Heart left ventricle (tissue), 16 donors: ENCODE measurements at regions not wholly inside any gene's neighbourhood (a gene's known extent, or its start where the extent isn't known, plus 50 kb on each side); places are given as distances from the start of the nearest gene placed in this dataset.

ENCODE experiments used
- ATAC-seq, 4 donors: fragments of 200-7000 bp; cut with Tn5 transposase; one replicate each; pipeline ENCODE4 v1.9.1; 2020 to 2022; ENCODE audit warnings: moderate library complexity in 4 of 4, mild to moderate bottlenecking in 3 of 4, moderate number of reproducible peaks in 1 of 4
- DNase-seq, 5 donors: peaks; one replicate each; pipeline ENCODE4 v3.0.0-alpha.2; 2020
- H3K27ac ChIP-seq, 12 donors: fragments of 200-600 bp; sonication (generic) in 4 of 12; one replicate each; pipeline versions ENCODE4 v1.5.0 to v1.8.0; 2016 to 2022; ENCODE audit warnings: mild to moderate bottlenecking in 2 of 12
- H3K27me3 ChIP-seq, 9 donors: fragments of 200-600 bp; sonication (generic) in 2 of 9; one replicate each; pipeline versions ENCODE4 v1.5.1 to v1.8.0; 2016 to 2022; ENCODE audit warnings: mild to moderate bottlenecking in 3 of 9
- H3K36me3 ChIP-seq, 9 donors: fragments of 200-600 bp; sonication (generic) in 2 of 9; one replicate each; pipeline versions ENCODE4 v1.5.0 to v1.8.0; 2018 to 2022; ENCODE audit warnings: mild to moderate bottlenecking in 2 of 9
- H3K4me1 ChIP-seq, 12 donors: fragments of 200-600 bp; sonication (generic) in 4 of 12; one replicate each; pipeline versions ENCODE4 v1.5.0 to v1.8.0; 2016 to 2022; ENCODE audit warnings: mild to moderate bottlenecking in 3 of 12
- H3K4me3 ChIP-seq, 12 donors: fragments of 200-600 bp; sonication (generic) in 4 of 12; one replicate each; pipeline versions ENCODE4 v1.5.0 to v1.8.0; 2017 to 2022; ENCODE audit warnings: mild to moderate bottlenecking in 9 of 12, moderate library complexity in 4 of 12
- H3K9me3 ChIP-seq, 12 donors: fragments of 200-600 bp; sonication (generic) in 4 of 12; one replicate each; pipeline versions ENCODE4 v1.5.0 to v1.8.0; 2016 to 2022; ENCODE audit warnings: mild to moderate bottlenecking in 1 of 12
- POLR2A ChIP-seq, 2 donors: fragments of 450-650 bp; IDR thresholded peaks; one replicate each; pipeline ENCODE4 v1.6.1; 2017; ENCODE audit warnings: antibody characterized with exemption in 2 of 2, mild to moderate bottlenecking in 2 of 2, moderate library complexity in 2 of 2
- WGBS, 4 donors: extraction: QIAGEN DNeasy Blood & Tissue Kit in 2 of 4; methylation state at CpG; one replicate each; pipeline versions ENCODE4 v1.1.5 to v1.1.7; 2013 to 2018; 5-methylcytosine and 5-hydroxymethylcytosine counted together
- intact Hi-C, 10 donors: fragments of 100-400 bp; cut with DNase I; formaldehyde crosslinking; loops; one replicate each; pipeline versions ENCODE4 v1.11.1 to v1.14.2; 2022
- TF ChIP-seq, protein P1 (sequence below), 12 donors: fragments of 200-600 bp; sonication (generic) in 4 of 12; IDR thresholded peaks; one replicate each; pipeline versions ENCODE4 v1.5.0 to v1.8.0; 2018 to 2022; ENCODE audit warnings: antibody characterized with exemption in 12 of 12, mild to moderate bottlenecking in 5 of 12
- donor health status: ischemic (EF 13 %, LVEDD 7.1; RV severe dilation, severe dysfunction).
- donor health status: healthy with polysubstance abuse.
- donor health status: DM: no; HTN: yes; CAD: no.
- donor health status: DM: no; HTN: no; CAD: no.
- donor health status: ischemic (EF 25% LVEDD 6.9; RV normal size, moderate dysfunction).
- donor health status: ischemic (EF 25% LVEDD 5.7; RV mildly dilated, moderate dysfunction).
- donor health status: healthy.
- donor health status: DM: yes; HTN: yes; CAD: no.
- donor health status: ischemic (EF 35%, LVEDD 5.7; RV mildly dilated, moderate dysfunction).
- donor health status: nonischemic (EF 11% LVEDD 7.7; RV severe dilation, severe dysfunction).
- donor health status: DM: yes; HTN: yes; CAD: no.
- donor health status: PGD.
- donor health status: ischemic (EF 29% LVEDD 5.4; RV normal size, mild dysfunction).
- donor health status: nonischemic (EF 23%, LVEDD 6.1; RV moderate dilation, normal function).

GRCh38 chr6:63451238-63451637, 121.0 kb upstream of the LOC128125822 start:
- DNase-seq: no peak
- H3K4me3 ChIP-seq: no peak overlapping the region
- peaks cover 0 to 9% (median 0%) of the 10 kb centered on the region in 12 donors for H3K4me1 ChIP-seq
- no peaks in the 10 kb centered on the region for H3K27me3 ChIP-seq
- TF ChIP-seq, protein P1, sequence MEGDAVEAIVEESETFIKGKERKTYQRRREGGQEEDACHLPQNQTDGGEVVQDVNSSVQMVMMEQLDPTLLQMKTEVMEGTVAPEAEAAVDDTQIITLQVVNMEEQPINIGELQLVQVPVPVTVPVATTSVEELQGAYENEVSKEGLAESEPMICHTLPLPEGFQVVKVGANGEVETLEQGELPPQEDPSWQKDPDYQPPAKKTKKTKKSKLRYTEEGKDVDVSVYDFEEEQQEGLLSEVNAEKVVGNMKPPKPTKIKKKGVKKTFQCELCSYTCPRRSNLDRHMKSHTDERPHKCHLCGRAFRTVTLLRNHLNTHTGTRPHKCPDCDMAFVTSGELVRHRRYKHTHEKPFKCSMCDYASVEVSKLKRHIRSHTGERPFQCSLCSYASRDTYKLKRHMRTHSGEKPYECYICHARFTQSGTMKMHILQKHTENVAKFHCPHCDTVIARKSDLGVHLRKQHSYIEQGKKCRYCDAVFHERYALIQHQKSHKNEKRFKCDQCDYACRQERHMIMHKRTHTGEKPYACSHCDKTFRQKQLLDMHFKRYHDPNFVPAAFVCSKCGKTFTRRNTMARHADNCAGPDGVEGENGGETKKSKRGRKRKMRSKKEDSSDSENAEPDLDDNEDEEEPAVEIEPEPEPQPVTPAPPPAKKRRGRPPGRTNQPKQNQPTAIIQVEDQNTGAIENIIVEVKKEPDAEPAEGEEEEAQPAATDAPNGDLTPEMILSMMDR (IDR thresholded peaks at IDR 0.05): no peak
- TF ChIP-seq POLR2A (IDR thresholded peaks at IDR 0.05): no peak
- peaks cover 0 to 5% (median 0%) of the 10 kb centered on the region in 12 donors for H3K9me3 ChIP-seq
- intact Hi-C loops: no loop called here
- H3K27ac ChIP-seq: no peak overlapping the region
- H3K36me3 ChIP-seq: no peaks in the 10 kb centered on the region
- ATAC-seq: no peak

DNA sequence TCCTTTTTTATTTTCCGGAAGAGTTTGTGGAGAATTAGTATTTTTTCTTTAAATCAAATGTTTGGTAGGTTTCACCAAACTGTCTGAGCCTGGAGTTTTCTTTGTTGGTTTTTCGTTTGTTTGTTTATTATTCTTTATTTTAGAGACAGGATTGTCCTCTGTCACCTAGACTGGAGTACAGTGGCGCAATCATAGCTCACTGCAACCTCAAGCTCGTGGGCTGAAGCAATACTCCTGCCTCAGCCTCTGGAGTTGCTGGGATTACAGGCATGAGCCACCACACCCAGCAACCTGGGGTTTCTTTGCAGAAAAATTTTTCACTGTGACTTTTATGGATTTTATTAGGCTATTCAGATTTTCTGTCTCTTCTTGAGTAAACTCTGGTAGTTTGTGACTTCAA, 120.2 kb upstream of the LOC128125822 start:
- no peak overlapping the region for H3K27ac ChIP-seq
- intact Hi-C loops: no loop called here
- H3K4me3 ChIP-seq: no peak overlapping the region
- ATAC-seq: no peak
- 66 to 70% (median 68%) methylated on average over 4 of the region's 4 CpGs for WGBS, 4 donors
- no peaks in the 10 kb centered on the region for H3K36me3 ChIP-seq
- DNase-seq: no peak
- H3K4me1 ChIP-seq: peaks cover 0 to 9% (median 0%) of the 10 kb centered on the region in 12 donors
- TF ChIP-seq POLR2A (IDR thresholded peaks at IDR 0.05): no peak
- TF ChIP-seq, protein P1 (IDR thresholded peaks at IDR 0.05): no peak
- H3K27me3 ChIP-seq: no peaks in the 10 kb centered on the region
- H3K9me3 ChIP-seq: peaks cover 0 to 5% (median 0%) of the 10 kb centered on the region in 12 donors

DNA sequence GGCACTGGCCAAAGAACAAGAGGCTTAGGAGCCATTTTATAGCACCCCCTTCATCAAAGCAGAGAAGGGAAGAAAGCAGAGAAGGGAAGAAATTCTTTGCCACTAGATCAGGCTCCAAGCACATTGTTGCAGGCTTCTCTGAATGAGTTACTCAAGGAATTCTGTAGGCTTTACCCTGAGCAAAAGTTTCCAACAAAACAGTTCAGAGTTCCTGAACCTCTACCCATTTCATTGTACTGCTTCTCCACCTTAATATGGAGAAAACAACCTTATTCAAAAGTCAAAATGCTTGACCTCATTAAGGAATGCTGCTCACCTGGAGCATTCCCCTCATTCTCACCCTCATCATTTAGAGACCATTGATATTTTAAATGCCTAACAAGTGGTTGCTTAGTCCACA, 115.5 kb upstream of the LOC128125822 start:
- no peaks in the 10 kb centered on the region for H3K27me3 ChIP-seq
- H3K36me3 ChIP-seq: no peaks in the 10 kb centered on the region
- H3K4me1 ChIP-seq: peaks cover 0 to 3% (median 0%) of the 10 kb centered on the region in 12 donors
- no peak for DNase-seq
- TF ChIP-seq POLR2A (IDR thresholded peaks at IDR 0.05): no peak
- TF ChIP-seq, protein P1 (IDR thresholded peaks at IDR 0.05): no peak
- intact Hi-C loops: no loop called here
- H3K27ac ChIP-seq: no peak overlapping the region
- H3K4me3 ChIP-seq: no peak overlapping the region
- no peak for ATAC-seq
- no peaks in the 10 kb centered on the region for H3K9me3 ChIP-seq

DNA sequence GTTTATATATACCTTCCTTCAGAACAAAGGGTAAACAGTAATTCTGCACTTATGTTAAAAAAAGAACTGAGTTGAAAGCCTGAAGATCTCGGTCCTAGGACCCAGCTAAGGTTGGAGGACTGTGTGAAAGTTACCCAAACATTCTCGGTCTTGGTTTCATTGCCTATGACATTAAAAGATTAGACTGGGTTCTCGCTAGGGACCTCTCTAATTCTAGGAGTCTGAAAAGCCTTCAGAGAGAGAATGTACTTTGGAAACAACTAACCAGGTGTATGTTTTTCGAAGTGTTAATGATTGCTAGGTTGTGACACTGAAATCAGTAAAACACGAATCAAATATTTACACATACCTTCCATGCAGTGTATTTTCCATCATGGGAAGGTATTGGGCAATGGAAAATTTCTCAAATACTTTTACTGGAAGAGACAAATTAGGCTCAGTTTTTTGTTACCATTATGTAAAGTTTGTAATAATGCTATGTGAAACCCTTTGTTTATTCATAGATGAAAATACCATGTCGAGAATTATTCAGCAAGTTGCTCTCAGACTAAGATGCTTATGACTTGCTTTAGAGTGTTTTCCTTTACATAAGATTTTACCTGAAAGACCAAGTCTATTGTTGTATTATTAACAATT, 113.7 kb upstream of the LOC128125822 start:
- Histone ChIP-seq H3K27me3 (no peaks in the 10 kb centered on the region), H3K9me3 (no peaks in the 10 kb centered on the region), H3K27ac (no peak overlapping the region), H3K36me3 (no peaks in the 10 kb centered on the region), H3K4me3 (no peak overlapping the region), H3K4me1 (no peaks in the 10 kb centered on the region)
- ATAC-seq (no peak), DNase-seq (no peak)
- TF ChIP-seq, protein P1 (IDR thresholded peaks at IDR 0.05): no peak
- no peak for TF ChIP-seq POLR2A (IDR thresholded peaks at IDR 0.05)
- intact Hi-C loops: no loop called here
- WGBS, 4 donors: 82 to 88% (median 86%) methylated on average over 6 of the region's 6 CpGs
